Activated CD4-positive, alpha-beta memory T cell treated with anti-CD3 and anti-CD28 coated beads for 36 hours (primary cell): ENCODE measurements at regions not wholly inside any gene's neighbourhood (a gene's known extent, or its start where the extent isn't known, plus 50 kb on each side); places are given as distances from the start of the nearest gene placed in this dataset.

ENCODE experiments used
- CTCF ChIA-PET: fragments of 350-600 bp; sonication (Branson Sonifier 250); formaldehyde crosslinking; loops from one replicate; lab custom pipeline; 2021; ENCODE audit warnings: antibody characterized with exemption, inconsistent platforms; lab: Charles Lee
- POLR2A ChIA-PET: fragments of 350-600 bp; sonication (Branson Sonifier 250); formaldehyde crosslinking; loops from one replicate; lab custom pipeline; 2021; ENCODE audit warnings: antibody characterized with exemption; lab: Charles Lee
- DNase-seq: peaks from one replicate; pipeline ENCODE4 v3.0.0-alpha.2; 2020
- H3K27ac Mint-ChIP-seq: one replicate; pipeline ENCODE4 v1.8.0; 2021; ENCODE audit warnings: mixed read lengths
- H3K27me3 Mint-ChIP-seq: one replicate; pipeline ENCODE4 v1.8.0; 2021; ENCODE audit warnings: mixed read lengths
- H3K36me3 Mint-ChIP-seq: one replicate; pipeline ENCODE4 v1.8.0; 2021; ENCODE audit warnings: mixed read lengths
- H3K4me1 Mint-ChIP-seq: one replicate; pipeline ENCODE4 v1.8.0; 2021; ENCODE audit warnings: low read depth, mixed read lengths
- H3K4me3 Mint-ChIP-seq: one replicate; pipeline ENCODE4 v1.8.0; 2021; ENCODE audit warnings: mild to moderate bottlenecking, mixed read lengths
- H3K9me3 Mint-ChIP-seq: one replicate; pipeline ENCODE4 v1.8.0; 2021; ENCODE audit warnings: mixed read lengths
- intact Hi-C: fragments of 100-400 bp; cut with micrococcal nuclease; formaldehyde crosslinking; loops from one replicate; pipeline ENCODE4 v1.15.1; 2023

DNA sequence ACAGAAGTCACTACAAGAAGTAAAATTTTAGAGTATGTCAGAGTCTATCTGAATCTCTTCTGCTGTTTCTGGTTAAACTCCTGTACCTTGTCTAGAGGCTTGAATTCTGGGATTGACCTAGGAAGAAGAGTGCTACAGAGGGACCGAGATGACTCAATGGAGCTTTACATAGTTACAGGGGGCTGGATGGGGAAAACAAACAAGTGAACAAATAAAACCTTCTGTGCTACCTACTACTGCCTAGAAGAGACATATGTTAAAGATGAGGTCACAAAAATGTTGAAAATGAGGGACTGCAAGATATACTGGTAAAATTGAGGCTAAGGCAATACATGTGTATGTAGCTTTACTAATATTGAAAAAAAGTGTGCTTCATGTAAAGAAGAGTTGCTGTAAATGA, 265.4 kb upstream of the TFPI start:
- Mint-ChIP-seq H3K4me3 (no peak overlapping the region), H3K4me1 (no peaks in the 10 kb centered on the region), H3K27me3 (no peaks in the 10 kb centered on the region), H3K9me3 (peaks cover 2% of the 10 kb centered on the region), H3K27ac (no peak overlapping the region), H3K36me3 (no peaks in the 10 kb centered on the region)
- ChIA-PET CTCF (interaction anchor here (0.6 kb wide), 1 partner anchor 308 kb away, joined by 5 read pairs; no protein-coding TSS in a partner anchor), POLR2A (no interaction called here)
- intact Hi-C loops, result no loop called here
- no peak for DNase-seq

GRCh38 chr2:187825108-187825507, 270.9 kb upstream of the TFPI start:
- no peaks in the 10 kb centered on the region for H3K27me3 Mint-ChIP-seq
- no peak overlapping the region for H3K4me3 Mint-ChIP-seq
- POLR2A ChIA-PET, result no interaction called here
- CTCF ChIA-PET, result no interaction called here
- intact Hi-C loops, result no loop called here
- H3K4me1 Mint-ChIP-seq, result no peaks in the 10 kb centered on the region
- H3K9me3 Mint-ChIP-seq, result peaks cover 6% of the 10 kb centered on the region
- H3K27ac Mint-ChIP-seq, result no peak overlapping the region
- DNase-seq, result no peak
- no peaks in the 10 kb centered on the region for H3K36me3 Mint-ChIP-seq

- no peaks in the 10 kb centered on the region for H3K36me3 Mint-ChIP-seq
- CTCF ChIA-PET, result no interaction called here
Observed at GRCh38 chr2:187826023-187826422, 271.8 kb upstream of the TFPI start.

GRCh38 chr2:187834787-187835186, 280.6 kb upstream of the TFPI start:
- CTCF ChIA-PET, result interaction anchor here (0.8 kb wide), 1 partner anchor 8 kb away, joined by 3 read pairs; no protein-coding TSS in a partner anchor
- H3K36me3 Mint-ChIP-seq, result no peaks in the 10 kb centered on the region

More at GRCh38 chr2:187826023-187826422, 271.8 kb upstream of the TFPI start:
- Mint-ChIP-seq H3K27ac (no peak overlapping the region), H3K4me1 (no peaks in the 10 kb centered on the region), H3K4me3 (no peak overlapping the region), H3K9me3 (peaks cover 6% of the 10 kb centered on the region), H3K27me3 (no peaks in the 10 kb centered on the region)
- DNase-seq, result no peak
- intact Hi-C loops, result no loop called here
- POLR2A ChIA-PET, result no interaction called here

DNA sequence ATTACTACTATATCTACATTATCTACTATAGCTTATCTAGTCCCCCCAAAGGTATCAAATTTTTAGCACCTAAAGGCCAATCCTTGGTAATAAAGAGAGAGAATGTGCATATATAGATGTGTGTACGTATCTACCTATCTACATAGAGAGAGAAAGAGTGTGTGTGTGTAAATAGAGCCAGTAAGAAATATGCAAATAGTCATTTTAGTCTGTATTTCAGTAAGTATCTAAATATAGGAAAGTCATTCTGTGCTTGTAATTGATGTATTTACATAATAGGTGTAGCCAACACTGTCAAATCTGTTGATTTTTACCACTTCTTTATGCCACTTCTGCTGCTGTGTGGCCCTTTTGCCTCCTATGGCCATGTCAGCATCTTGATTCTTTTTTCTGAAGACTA, 284.5 kb upstream of the TFPI start:
- H3K36me3 Mint-ChIP-seq, result no peaks in the 10 kb centered on the region
- H3K27me3 Mint-ChIP-seq, result no peaks in the 10 kb centered on the region
- CTCF ChIA-PET, result no interaction called here
- no peak overlapping the region for H3K27ac Mint-ChIP-seq
- intact Hi-C loops, result no loop called here
- H3K4me3 Mint-ChIP-seq, result no peak overlapping the region
- no peak for DNase-seq
- H3K4me1 Mint-ChIP-seq, result no peaks in the 10 kb centered on the region
- POLR2A ChIA-PET, result no interaction called here
- H3K9me3 Mint-ChIP-seq, result no peaks in the 10 kb centered on the region

More at GRCh38 chr2:187834787-187835186, 280.6 kb upstream of the TFPI start:
- H3K27me3 Mint-ChIP-seq, result no peaks in the 10 kb centered on the region
- H3K9me3 Mint-ChIP-seq, result peaks cover 2% of the 10 kb centered on the region
- H3K4me1 Mint-ChIP-seq, result no peaks in the 10 kb centered on the region
- intact Hi-C loops, result no loop called here
- H3K27ac Mint-ChIP-seq, result no peak overlapping the region
- DNase-seq, result no peak
- POLR2A ChIA-PET, result no interaction called here
- H3K4me3 Mint-ChIP-seq, result no peak overlapping the region

GRCh38 chr2:187842315-187842714, 288.1 kb upstream of the TFPI start:
- H3K4me3 Mint-ChIP-seq, result no peak overlapping the region
- no peaks in the 10 kb centered on the region for H3K27me3 Mint-ChIP-seq
- no peaks in the 10 kb centered on the region for H3K36me3 Mint-ChIP-seq
- no peaks in the 10 kb centered on the region for H3K4me1 Mint-ChIP-seq
- DNase-seq, result no peak
- intact Hi-C loops, result no loop called here
- H3K27ac Mint-ChIP-seq, result no peak overlapping the region
- no peaks in the 10 kb centered on the region for H3K9me3 Mint-ChIP-seq
- POLR2A ChIA-PET, result no interaction called here
- CTCF ChIA-PET, result interaction anchor here (0.9 to 3.4 kb wide), 2 partner anchors 9 to 343 kb away, joined by 3 to 14 read pairs; no protein-coding TSS in a partner anchor

- no peak overlapping the region for H3K4me3 Mint-ChIP-seq
- CTCF ChIA-PET, result interaction anchor here (0.6 to 3.4 kb wide), 5 partner anchors 8 to 575 kb away, joined by 3 to 14 read pairs (median 3); no protein-coding TSS in a partner anchor
- intact Hi-C loops, result loop anchor here (1.0 kb wide), 1 partner anchor 262 kb away; no protein-coding TSS in a partner anchor
- no peaks in the 10 kb centered on the region for H3K4me1 Mint-ChIP-seq
- no peaks in the 10 kb centered on the region for H3K36me3 Mint-ChIP-seq
- no peaks in the 10 kb centered on the region for H3K27me3 Mint-ChIP-seq
- H3K27ac Mint-ChIP-seq, result no peak overlapping the region
- no peak for DNase-seq
- POLR2A ChIA-PET, result no interaction called here
- no peaks in the 10 kb centered on the region for H3K9me3 Mint-ChIP-seq
Observed at GRCh38 chr2:187842978-187843847, 289.0 kb upstream of the TFPI start.

GRCh38 chr2:187847245-187848208, 293.3 kb upstream of the TFPI start:
- ChIA-PET CTCF (no interaction called here), POLR2A (no interaction called here)
- no peaks in the 10 kb centered on the region for H3K4me1 Mint-ChIP-seq
- H3K9me3 Mint-ChIP-seq, result no peaks in the 10 kb centered on the region
- intact Hi-C loops, result no loop called here
- DNase-seq, result no peak
- no peaks in the 10 kb centered on the region for H3K36me3 Mint-ChIP-seq
- H3K27me3 Mint-ChIP-seq, result no peaks in the 10 kb centered on the region
- H3K4me3 Mint-ChIP-seq, result no peak overlapping the region
- H3K27ac Mint-ChIP-seq, result no peak overlapping the region

GRCh38 chr2:187851955-187852561, 297.8 kb upstream of the TFPI start:
- H3K4me3 Mint-ChIP-seq, result no peak overlapping the region
- no peaks in the 10 kb centered on the region for H3K9me3 Mint-ChIP-seq
- H3K36me3 Mint-ChIP-seq, result no peaks in the 10 kb centered on the region
- no peak overlapping the region for H3K27ac Mint-ChIP-seq
- DNase-seq, result no peak
- ChIA-PET CTCF (no interaction called here), POLR2A (no interaction called here)
- intact Hi-C loops, result no loop called here
- H3K27me3 Mint-ChIP-seq, result no peaks in the 10 kb centered on the region
- H3K4me1 Mint-ChIP-seq, result no peaks in the 10 kb centered on the region

- POLR2A ChIA-PET, result no interaction called here
- no peaks in the 10 kb centered on the region for H3K4me1 Mint-ChIP-seq
- H3K4me3 Mint-ChIP-seq, result no peak overlapping the region
- H3K9me3 Mint-ChIP-seq, result no peaks in the 10 kb centered on the region
- no peak for DNase-seq
- H3K27ac Mint-ChIP-seq, result no peak overlapping the region
- no peaks in the 10 kb centered on the region for H3K36me3 Mint-ChIP-seq
- intact Hi-C loops, result no loop called here
- no peaks in the 10 kb centered on the region for H3K27me3 Mint-ChIP-seq
- CTCF ChIA-PET, result no interaction called here
Observed at GRCh38 chr2:187853381-187853791, 299.2 kb upstream of the TFPI start.

DNA sequence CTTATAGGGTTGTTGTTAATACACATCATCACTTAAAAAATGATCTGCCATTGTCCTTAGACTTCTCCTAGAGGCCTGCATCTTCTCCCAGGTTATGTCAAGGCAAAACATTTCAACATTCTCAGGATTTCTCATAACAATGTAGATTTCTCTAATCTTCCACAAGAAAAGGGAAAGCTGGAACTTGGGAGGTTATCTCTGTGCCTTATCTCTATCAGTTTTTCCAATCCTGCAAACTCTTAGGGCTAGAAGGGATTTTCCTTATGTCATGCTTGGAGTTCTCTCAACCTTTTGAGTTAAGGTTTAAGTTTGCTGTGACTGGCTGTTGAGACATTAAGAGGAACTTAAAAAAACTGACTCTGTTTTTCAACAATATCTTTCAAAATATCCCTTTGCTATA, 300.6 kb upstream of the TFPI start:
- Mint-ChIP-seq H3K27me3 (no peaks in the 10 kb centered on the region), H3K4me3 (no peak overlapping the region), H3K36me3 (no peaks in the 10 kb centered on the region), H3K27ac (no peak overlapping the region), H3K4me1 (no peaks in the 10 kb centered on the region), H3K9me3 (no peaks in the 10 kb centered on the region)
- ChIA-PET CTCF (no interaction called here), POLR2A (no interaction called here)
- intact Hi-C loops, result no loop called here
- DNase-seq, result no peak

- intact Hi-C loops, result no loop called here
- no peaks in the 10 kb centered on the region for H3K36me3 Mint-ChIP-seq
- no peak for DNase-seq
- ChIA-PET CTCF (no interaction called here), POLR2A (no interaction called here)
- no peaks in the 10 kb centered on the region for H3K27me3 Mint-ChIP-seq
- H3K4me1 Mint-ChIP-seq, result no peaks in the 10 kb centered on the region
- no peaks in the 10 kb centered on the region for H3K9me3 Mint-ChIP-seq
- no peak overlapping the region for H3K4me3 Mint-ChIP-seq
- H3K27ac Mint-ChIP-seq, result no peak overlapping the region
Observed at GRCh38 chr2:187855689-187856088, 301.5 kb upstream of the TFPI start.
